ENCODE measurements at regions not wholly inside any gene's neighbourhood (a gene's known extent, or its start where the extent isn't known, plus 50 kb on each side); places are given as distances from the start of the nearest gene placed in this dataset.

GRCh38 chr21:24011087-24011486, 1596.2 kb downstream of the MRPL39 start:
- CTCF ChIA-PET, result no interaction called here
- Histone ChIP-seq H3K27ac (no peak overlapping the region), H3K4me2 (no peak overlapping the region), H3K9me3 (no peaks in the 10 kb centered on the region), H3K4me1 (no peaks in the 10 kb centered on the region), H3K4me3 (no peak overlapping the region)
- WGBS (ENCODE audit: missing lambda C conversion rate), result 0% methylated on average over 3 of the region's 5 CpGs
- FAIRE-seq (no peak), DNase-seq (ENCODE audit: low read depth in 1 of 2, low spot score in 1 of 2) (no peak), ATAC-seq (no peak)
- POLR2A ChIA-PET, result no interaction called here
- TF ChIP-seq KDM5A (IDR thresholded peaks at IDR 0.05) (no peak), E2F6 (IDR thresholded peaks at IDR 0.05; ENCODE audit: borderline replicate concordance, low read depth) (no peak), BCL3 (IDR thresholded peaks at IDR 0.05) (no peak), RCOR1 (IDR thresholded peaks at IDR 0.05; ENCODE audit: low read depth, low read length) (no peak), HES2 (IDR thresholded peaks at IDR 0.05) (no peak), EHMT2 (IDR thresholded peaks at IDR 0.05; ENCODE audit: low read depth) (no peak), CBX2 (IDR thresholded peaks at IDR 0.05; ENCODE audit: borderline replicate concordance, low read depth) (no peak), POLR2AphosphoS2 (conservative IDR thresholded peaks at IDR 0.05; ENCODE audit: low read length) (no peak), HOXB13 (CRISPR knock-in tag; IDR thresholded peaks at IDR 0.05; ENCODE audit: low read depth) (no peak)

GRCh38 chr21:24007592-24007991, 1599.7 kb downstream of the MRPL39 start:
- Histone ChIP-seq H3K4me2 (no peak overlapping the region), H3K4me1 (no peaks in the 10 kb centered on the region), H3K9me3 (no peaks in the 10 kb centered on the region), H3K27ac (no peak overlapping the region), H3K4me3 (no peak overlapping the region)
- DNase-seq (ENCODE audit: low read depth in 1 of 2, low spot score in 1 of 2), result no peak
- ATAC-seq, result no peak
- FAIRE-seq, result no peak
- CTCF ChIA-PET, result no interaction called here
- WGBS (ENCODE audit: missing lambda C conversion rate), result under 1% methylated on average over 5 of the region's 5 CpGs
- TF ChIP-seq ELK1 (IDR thresholded peaks at IDR 0.05; ENCODE audit: low read depth, low read length), result no peak
- TF ChIP-seq ZFP36 (IDR thresholded peaks at IDR 0.05; ENCODE audit: borderline replicate concordance, partially characterized antibody), result no peak
- TF ChIP-seq CTCF (IDR thresholded peaks at IDR 0.05), result no peak
- no peak for TF ChIP-seq USF2 (IDR thresholded peaks at IDR 0.05)
- TF ChIP-seq POLR2A (IDR thresholded peaks at IDR 0.05; ENCODE audit: low read length), result no peak
- TF ChIP-seq KDM5A (IDR thresholded peaks at IDR 0.05), result no peak
- no peak for TF ChIP-seq MYC (IDR thresholded peaks at IDR 0.05; ENCODE audit: borderline replicate concordance, low read length)
- no peak for TF ChIP-seq CHD4 (IDR thresholded peaks at IDR 0.05; ENCODE audit: borderline replicate concordance)
- TF ChIP-seq HOXA7 (CRISPR knock-in tag; IDR thresholded peaks at IDR 0.05), result no peak
- POLR2A ChIA-PET, result no interaction called here

GRCh38 chr21:23986987-23987386, 1620.3 kb downstream of the MRPL39 start:
- Histone ChIP-seq H3K4me3 (no peak overlapping the region), H3K4me2 (no peak overlapping the region), H3K9me3 (no peaks in the 10 kb centered on the region), H3K27ac (no peak overlapping the region), H3K4me1 (no peaks in the 10 kb centered on the region)
- CTCF ChIA-PET, result no interaction called here
- no peak for DNase-seq (ENCODE audit: low read depth in 1 of 2, low spot score in 1 of 2)
- no peak for ATAC-seq
- POLR2A ChIA-PET, result no interaction called here
- no peak for TF ChIP-seq JUN (IDR thresholded peaks at IDR 0.05)
- TF ChIP-seq CHD2 (IDR thresholded peaks at IDR 0.05; ENCODE audit: low read length, partially characterized antibody), result no peak
- no peak for TF ChIP-seq MAX (IDR thresholded peaks at IDR 0.05)
- TF ChIP-seq POLR2AphosphoS2 (conservative IDR thresholded peaks at IDR 0.05; ENCODE audit: low read length), result no peak
- TF ChIP-seq HOXB5 (CRISPR knock-in tag; IDR thresholded peaks at IDR 0.05), result no peak
- no peak for TF ChIP-seq ZFP36 (IDR thresholded peaks at IDR 0.05; ENCODE audit: borderline replicate concordance, partially characterized antibody)
- no peak for TF ChIP-seq RCOR1 (IDR thresholded peaks at IDR 0.05; ENCODE audit: low read depth, low read length)
- no peak for TF ChIP-seq SREBF2 (IDR thresholded peaks at IDR 0.05)
- no peak for TF ChIP-seq KDM5A (IDR thresholded peaks at IDR 0.05)
- TF ChIP-seq CBX2 (IDR thresholded peaks at IDR 0.05; ENCODE audit: borderline replicate concordance, low read depth), result no peak
- TF ChIP-seq EHF (CRISPR knock-in tag; IDR thresholded peaks at IDR 0.05), result no peak
- TF ChIP-seq HEYL (CRISPR knock-in tag; IDR thresholded peaks at IDR 0.05), result no peak
- TF ChIP-seq ZC3H11A (IDR thresholded peaks at IDR 0.05), result no peak
- no peak for FAIRE-seq

Data from A549 (cell line).